Ureter (tissue), 1 donor: ENCODE measurements at regions not wholly inside any gene's neighbourhood (a gene's known extent, or its start where the extent isn't known, plus 50 kb on each side); places are given as distances from the start of the nearest gene placed in this dataset.

ENCODE experiments used
- DNase-seq: peaks from one replicate; pipeline ENCODE4 v3.0.0-alpha.2; 2020; ENCODE audit warnings: low spot score
- donor health status: DM: yes; HTN: yes; CAD: no.

DNA sequence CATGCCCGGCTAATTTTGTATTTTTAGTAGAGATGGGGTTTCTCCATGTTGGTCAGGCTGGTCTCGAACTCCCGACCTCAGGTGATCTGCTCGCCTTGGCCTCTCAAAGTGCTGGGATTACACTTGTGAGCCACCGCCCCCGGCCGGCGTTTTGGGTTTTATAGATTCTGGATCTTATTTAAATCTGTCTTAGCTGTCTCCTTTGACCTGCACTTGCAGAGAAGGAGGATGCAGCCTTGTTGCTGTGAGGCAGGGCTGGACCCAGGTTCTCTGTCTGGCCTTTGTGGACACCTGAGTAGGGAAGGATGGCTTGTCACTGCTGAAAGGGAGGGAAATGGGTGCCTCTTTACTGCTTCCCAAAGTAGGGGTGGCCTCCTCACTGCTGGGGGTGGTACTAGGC is 83.0 kb upstream of the HS6ST1 start:
- DNase-seq: no peak

DNA sequence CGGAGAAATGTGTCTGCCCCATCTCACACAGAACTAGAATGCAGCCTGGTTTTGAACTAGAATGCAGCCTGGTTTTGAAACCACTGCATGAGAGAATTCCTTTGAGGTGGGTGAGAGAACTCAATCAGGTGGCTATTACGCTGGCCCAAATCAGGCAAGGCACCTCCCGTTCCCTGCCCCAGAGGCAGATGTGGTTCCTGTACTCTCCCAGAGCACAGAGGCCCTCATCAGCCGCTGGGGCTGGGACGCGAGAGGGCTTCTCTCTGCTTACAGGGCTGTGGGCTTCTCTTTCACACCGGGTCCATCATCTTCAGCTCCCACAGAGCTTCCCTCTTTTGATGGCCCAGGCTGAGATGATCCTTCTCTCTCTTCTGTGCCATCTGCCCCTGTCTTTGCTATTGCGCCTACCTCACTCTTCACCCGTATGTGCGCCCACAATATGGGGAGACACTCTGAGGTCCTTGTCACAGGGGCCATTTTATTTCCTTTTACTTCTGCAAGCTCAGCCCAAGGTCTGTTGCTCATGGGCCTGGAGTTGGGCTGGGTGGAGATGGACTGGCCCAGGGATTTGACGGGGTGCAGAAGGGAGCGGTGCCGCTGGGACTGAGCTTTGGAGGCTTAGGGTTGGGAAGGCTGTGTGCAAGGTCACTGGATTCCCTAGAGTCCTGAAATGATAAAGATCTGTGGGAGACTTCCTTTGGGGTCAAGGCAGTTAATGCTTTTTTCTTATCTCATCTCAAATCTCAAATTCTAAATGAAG is 84.4 kb upstream of the HS6ST1 start:
- no peak for DNase-seq

DNA sequence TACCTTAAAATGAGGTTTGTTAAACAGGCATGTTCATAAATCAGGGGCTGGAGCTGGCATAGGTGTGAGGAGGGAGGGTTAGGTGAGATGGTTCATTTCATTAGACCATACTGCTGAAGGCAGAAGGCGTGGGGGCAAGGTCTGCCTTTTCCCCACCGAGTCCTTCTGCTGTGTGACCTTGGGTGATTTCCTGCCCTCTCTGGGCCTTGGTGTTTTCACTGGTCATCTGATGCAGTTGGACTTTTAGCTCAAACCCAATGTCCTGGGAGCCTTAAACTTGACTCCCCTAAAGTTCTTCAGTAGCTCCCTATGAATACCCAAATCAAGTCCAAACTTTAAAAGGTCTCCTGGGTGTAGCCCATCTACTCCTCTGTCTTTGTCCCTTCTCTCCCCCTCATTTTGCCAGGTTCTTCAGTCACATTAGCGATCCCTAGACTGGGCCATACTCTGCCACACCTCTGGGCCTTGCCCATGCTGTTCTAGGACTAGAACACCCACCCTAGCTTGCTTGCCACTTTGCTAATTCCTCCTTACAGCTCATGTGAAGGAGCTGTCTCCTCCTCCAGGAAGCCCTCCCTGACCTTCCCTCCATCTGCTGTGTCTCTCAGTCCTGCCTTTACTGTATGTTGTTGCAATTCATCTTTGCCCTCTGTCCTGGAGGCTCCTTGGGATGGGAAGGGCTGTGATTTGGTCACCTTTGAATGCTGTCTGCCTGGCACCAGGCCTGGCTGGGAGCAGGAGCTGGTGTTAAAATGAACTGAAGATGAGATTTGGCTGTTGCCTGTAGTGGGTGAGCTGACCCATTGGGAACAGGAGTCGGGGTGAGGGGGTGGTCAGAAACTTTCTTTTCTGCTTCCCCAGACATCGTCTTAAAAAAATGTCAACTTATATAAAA is 85.4 kb upstream of the HS6ST1 start:
- no peak for DNase-seq

DNA sequence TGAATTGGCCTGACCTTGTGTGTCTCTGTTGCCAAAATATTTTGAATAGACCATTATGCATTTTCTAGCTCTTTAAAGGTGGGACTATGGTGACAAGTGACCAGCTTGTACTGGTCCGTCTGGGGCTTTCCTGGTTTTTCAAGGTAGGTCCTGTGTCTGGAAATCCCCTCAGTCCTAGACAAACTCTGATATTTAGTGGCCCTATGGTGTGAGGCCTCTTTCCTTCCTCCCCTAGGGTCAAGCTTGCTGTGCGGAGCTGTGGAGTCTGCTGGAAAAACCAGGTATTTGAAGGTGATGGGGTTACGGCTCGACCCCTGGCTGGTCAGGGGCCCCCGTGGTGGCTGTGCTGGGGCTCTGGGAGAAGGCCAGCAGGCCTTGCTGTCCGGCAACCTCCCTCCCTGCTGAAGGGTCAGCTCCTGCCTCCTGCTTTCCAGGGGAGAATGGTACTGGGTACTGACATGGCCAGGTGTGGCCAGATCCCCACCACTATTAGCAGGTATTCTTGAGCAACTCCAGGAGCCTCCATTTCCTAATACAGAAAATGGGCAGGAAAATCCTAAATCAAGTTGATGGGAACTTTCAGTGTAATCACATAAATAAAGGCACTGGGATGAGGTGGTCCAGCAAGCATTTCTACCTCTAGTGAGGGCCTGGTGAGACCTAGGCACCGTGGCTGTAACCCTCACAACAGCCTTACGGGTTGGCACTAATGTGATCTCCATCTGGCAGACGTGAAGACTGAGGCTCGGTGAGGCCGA is 86.2 kb upstream of the HS6ST1 start:
- DNase-seq: peak; percentile 39

DNA sequence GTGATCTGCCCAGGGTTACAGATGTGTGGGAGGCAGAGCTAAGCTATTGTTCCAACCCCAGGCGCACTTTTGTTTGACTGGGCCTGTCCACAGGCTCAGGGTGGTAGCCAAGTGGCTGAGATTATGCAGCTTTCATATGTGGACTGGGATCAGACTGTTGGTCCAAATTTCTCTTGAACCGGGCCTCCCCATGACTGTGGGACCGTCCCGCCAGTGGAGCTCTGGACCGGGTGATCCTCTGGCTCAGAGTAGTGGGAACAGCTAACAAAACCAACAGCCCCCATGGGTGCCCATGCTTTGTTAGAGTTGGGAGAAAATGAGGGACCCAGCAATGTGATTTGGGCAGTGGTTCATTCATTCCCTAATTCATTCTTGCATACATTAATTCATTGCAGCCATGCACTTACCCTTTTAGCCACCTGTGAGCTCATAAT is 86.8 kb upstream of the HS6ST1 start:
- no peak for DNase-seq

DNA sequence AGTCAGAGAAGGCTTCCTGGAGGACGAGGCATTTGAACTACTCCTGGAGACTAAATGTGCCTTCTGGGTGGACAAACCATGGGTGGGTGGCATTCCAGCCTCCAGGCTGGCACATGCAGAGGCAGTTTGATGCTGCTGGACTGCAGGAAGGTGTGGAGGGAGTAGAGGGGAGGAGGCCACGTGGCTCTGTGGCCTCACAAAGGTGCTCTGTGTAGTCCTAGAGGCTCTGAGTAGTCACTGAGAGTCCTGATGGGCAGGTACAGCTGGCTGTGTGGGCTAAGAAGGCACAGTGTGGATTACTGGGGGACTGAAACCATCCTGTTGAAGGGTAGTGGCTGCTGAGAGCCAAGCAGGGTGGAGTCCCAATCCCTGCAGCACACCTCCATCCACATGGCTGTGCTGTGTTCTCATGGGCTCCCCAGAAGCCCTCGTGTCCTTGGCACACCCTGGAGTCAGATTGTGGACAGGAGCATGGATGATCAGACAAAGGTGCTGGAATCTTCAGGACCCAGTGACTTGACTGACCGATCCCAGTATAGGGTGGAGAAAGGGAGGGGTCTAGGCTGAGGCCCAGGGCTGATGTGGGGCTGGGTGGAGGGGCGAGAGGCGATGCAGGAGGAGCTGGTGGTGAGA is 87.4 kb upstream of the HS6ST1 start:
- DNase-seq: peak; percentile 28

DNA sequence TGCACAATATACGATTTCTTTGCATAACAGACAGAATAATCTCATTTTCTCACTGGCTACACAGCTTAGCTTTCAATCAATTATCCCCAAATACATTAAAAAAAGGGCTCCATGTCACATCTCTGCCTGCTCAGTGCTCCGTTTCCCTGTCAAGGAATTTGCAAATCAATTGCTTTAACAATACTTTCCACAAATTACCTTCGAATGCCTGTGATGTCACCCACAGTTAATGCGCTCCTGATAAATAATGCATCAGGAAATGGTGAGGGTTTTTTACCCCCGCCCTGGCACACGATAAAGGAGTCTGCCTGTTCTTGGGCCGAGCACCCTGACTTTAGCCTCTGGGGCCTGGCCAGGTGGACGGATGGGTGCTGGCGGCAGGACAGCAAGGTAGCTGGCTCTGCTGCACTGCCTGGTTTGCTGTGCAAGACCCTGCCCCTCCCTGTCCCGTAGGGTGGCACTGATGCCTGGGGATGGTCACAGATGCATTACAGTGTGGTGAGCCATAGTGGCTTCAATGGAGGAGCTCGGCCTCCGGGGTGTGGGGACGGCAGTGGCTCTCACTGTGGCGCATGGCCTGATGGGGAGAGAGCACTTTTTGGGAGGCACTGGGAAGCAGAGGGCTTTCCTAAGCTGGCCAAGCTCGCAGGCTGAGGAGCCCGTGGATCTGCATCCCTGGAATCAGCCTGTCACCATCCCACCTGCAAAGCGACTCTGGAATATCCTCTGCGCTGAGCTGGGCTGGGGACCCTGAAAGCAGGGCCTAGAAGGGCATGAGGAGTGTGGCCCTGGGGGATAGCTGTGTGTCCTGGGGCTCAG is 88.3 kb upstream of the HS6ST1 start:
- DNase-seq: peak; percentile 35

DNA sequence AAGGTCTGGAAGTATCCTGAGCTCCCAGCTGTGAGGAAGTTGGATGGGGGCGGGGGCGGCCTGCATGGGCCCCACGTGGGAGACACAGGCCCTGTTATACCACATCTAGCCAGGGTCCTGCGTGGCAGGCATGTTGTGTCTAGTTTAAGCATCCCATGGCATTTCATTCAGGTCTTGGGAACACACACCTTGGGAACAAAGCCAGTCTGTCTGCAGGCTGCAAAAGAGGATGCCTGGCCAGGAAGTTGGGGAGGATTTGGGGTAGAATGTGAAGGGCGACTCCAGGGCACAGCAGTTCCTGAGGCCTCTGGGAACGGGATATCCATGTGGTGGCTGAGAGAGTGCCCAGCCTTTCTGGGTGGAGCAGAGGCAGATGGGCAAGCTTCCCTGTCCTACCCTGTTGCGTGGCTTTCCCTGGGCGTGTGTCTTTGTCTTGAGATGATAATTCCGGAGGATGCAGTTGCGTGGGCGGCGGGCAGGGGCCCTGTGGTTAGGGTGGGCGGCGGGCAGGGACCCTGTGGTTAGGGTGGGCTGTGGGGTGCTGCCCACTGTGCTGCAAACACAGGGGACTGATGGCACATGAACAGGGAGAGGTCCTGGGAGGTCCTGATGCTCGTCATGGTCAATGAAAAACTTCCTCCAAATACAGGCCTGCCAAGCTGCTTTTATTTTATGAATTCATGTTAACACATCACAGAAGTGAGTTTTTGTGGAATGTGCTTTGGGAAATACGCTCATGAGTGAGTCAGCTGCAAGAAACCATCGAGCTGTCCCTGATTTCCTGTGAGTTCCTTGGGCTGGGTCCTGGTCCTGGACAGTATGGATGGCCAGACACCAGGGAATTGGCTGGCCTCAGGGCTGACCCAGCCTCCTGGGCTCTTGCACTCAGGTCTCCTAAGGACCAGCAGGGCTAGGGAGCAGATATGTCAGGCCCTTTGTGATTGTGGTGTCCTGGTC is 90.0 kb upstream of the HS6ST1 start:
- DNase-seq: peak; percentile 45

DNA sequence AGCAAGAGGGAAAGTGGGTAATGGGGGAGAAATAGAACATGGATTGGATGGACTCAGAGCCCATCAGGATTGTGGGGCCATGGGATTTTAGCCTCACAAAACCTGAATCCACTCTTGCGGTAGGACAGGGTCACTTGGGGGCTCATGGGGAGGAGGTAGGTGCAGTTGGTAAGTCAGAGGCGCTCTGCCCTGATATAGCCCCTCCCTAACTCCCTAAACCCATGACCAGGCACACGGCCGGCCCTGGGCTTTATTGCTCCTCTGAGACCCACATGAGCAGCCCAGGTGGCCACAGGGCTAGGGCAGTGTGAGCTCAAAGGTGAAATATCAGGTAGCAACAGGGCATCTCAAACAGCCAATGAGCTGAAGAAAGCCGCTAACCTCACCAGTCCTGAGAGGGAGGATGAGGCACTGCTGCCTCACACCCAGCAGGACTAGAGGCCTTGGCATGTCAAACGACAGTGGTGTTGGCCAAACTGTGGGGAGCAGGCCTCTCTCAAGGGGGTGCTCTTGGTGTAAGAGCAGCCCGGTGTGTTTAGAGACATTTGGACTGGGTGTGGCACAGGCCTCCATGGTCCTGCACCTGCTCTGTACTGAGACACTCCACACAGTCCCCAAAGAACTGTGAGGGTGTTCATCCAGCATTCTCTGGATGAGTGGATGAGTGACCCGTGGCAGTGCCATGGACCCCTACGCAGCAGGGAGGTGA is 90.8 kb upstream of the HS6ST1 start:
- no peak for DNase-seq

DNA sequence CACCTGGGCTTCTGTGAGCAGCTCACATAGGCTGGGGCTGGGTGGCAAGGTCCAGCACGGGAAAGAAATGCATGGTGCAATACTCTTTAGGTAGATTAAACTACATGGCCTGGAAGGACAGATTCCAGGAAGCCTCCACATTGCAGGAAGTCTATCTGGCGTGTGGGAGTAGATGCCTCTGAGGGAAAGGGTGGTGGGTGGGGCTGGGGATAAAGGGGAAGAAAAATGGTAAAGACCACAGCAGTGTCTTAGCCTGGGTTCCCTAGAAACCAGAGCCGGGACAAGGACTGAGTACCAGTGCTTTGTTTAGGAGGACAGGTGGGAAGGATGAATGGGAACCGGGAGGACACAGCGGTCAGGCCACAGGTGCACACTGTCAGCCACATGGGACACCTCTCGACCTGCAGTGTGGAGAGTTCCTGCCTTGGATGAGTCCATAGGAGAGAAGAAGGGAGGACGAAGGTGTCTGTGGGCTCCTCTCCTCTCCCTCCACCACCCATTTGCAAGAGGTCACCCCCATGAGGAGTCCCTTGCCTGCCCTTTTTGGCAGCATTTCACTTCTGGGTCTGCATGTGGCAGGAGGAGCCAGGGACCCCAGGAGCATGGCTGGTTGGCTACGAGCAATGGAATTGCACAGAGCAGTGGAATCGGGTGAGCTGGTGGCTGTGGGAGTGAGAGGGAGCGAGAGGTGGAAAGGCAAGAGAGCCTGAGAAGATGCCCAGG is 91.5 kb upstream of the HS6ST1 start:
- DNase-seq: peak; percentile 29

DNA sequence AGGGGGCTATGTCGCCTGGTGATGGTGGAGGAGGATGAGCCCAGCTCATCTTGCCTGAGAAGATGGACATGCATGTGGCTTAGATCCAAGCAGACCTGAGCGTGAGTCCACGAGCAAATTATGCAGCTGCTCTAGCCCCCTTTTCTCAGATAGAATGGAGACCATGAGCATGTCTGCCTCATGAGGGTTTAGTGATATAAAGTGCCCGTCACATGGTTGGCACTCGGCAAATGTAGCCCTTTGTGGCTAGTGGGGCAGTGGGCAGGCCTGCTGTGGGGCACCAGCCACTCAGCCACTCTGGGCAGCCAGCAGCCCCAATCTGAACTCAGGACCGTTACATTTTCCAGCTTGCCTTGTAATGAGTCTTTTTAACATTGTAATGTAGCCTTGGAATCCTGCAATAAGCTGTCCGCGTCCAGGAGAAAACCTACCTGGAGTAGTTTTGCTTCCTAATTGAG is 92.1 kb upstream of the HS6ST1 start:
- no peak for DNase-seq

DNA sequence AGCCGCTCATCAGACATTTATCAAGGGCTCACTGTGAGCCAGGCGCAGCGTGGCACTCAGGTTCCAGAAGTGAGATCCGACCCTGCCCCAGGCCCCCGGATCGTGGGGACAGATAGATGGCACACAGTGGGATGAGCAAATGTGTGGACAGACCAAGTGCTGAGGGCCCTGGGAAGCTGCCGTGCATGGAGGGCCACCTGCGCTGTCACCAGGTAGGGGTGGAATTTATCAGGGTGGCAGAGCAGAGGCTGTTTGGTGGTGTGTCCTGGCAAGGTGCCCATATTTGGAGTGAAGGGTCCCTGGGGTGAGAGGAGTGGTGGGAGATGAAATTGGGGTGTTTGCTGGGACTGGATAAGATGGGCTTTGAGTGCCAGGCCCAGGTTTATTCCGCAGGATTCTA is 92.8 kb upstream of the HS6ST1 start:
- peak; percentile 32 for DNase-seq

DNA sequence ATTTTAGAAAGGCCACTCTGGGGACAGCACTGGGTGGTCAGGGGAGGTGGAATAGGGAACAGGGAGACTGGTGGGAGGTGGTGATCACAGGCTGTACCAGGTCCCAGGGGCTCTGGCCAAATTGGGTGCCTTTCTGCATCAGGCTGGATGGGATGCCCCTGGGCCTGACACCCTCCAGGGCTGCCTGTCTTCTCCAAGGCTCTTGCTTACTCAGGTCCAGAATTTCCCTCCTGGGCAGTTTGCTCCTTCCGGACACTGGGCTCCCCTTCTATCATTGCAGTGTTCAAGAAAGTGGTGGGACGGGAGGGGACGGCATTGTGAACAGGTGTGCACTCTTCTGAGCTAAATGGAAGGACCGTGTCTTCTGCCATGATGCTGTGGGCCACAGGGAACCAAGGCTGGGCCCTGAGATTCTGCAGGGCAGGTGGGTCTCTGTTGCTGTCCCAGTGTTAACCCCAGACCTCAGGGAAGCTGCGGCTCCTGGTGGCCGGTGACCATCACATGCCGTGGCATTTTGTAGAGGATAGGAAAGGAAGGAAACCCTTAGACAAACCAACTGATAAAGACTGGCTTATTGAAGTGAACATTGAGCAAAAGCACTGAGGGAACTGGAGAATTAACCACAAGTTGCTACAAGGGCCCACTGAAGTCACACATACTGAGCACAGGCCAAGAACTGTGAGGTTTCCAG is 93.7 kb upstream of the HS6ST1 start:
- DNase-seq: peak; percentile 24

DNA sequence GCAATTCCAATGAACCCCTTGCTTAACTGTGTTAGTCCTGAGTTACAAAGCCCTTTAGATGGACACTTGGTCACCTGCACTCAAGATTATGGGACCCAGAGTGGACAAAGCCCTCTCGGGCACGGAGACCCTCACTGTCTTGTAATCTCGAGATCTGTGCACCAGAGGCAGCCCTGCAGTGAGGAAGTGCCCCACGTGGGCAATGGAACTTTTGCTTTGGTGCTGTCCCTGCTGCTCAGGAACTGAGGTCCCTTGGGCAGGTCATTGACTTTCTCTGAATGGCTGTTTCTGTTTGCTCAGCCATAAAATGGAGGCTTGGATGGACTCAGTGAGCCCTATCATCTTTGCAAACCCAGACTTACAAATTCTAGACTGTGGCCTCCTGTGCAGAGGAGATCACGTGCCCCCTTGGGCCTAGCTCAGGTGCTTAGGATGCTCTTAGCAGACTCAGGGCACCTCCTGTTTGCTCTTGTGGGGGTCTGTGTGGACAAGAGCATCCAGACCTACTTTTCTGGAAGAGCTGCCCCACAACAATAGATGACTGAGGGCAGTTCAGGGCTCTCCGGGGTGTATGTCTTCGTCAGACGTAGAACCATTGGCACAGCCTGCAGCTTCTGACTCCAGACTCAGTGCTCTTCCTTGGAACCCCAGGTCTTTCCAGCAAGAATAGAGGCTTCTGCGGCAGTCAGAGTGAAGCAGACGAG is 94.5 kb upstream of the HS6ST1 start:
- DNase-seq: peak; percentile 22

DNA sequence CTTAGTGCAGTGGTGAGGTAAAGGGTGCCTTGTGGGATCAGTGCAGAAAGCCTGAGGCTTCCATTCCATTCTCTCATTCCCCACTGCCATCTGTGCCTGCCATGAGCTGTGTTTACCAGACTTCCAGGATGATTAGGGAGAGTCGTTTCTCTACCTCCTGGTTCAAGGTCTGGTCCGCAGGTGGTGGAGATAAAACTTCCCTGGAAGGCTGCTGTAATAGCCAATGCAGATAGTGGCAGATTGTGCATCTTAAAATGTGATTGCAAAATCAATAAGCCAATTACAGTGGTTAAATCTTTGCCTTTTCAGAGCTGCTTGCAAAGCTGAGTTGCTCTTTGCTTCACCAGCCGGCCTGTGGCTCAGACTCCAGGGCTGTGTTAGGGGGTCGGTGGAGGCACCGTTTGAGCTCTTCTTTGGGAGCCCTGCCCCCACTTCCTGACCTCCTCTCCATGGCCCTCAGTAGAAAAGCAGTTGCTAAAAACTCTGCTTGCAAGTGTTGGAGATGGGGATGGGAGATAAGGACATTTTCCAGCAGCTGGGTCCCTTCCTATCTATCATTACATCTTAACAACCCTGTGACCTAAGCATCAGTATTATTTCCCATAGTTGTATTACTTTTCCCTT is 95.2 kb upstream of the HS6ST1 start:
- peak; percentile 23 for DNase-seq

DNA sequence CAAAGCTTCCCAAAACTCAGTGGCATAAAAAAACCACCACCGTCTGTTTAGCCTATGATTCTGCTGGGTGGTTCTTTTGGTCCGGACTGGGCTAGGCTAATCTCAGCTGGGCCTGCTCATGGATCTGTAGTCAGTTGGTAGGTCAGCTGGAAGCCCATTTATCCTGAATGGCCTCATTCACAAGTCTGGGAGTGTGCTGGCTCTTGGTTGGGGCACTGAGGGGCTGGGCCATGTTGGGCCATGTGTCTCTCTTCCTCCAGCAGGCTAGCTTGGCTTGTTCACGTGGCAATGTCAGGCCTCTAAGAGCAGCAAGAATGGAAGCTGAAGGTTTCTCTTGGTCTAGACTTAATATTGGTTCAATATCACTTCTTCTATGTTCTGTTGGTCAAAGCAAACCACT is 95.7 kb upstream of the HS6ST1 start:
- DNase-seq: peak; percentile 31
